ENCODE measurements at regions not wholly inside any gene's neighbourhood (a gene's known extent, or its start where the extent isn't known, plus 50 kb on each side); places are given as distances from the start of the nearest gene placed in this dataset.

GRCh38 chr7:9782275-9782674 is 1191.4 kb upstream of the PHF14 start:
- H3K36me3 Mint-ChIP-seq (ENCODE audit: low read depth), result no peaks in the 10 kb centered on the region
- DNase-seq (no peak), ATAC-seq (no peak)
- intact Hi-C loops (cut with micrococcal nuclease), result no loop called here
- TF ChIP-seq CTCF (IDR thresholded peaks at IDR 0.05), result no peak
- H3K27me3 Mint-ChIP-seq, result no peaks in the 10 kb centered on the region
- ChIA-PET POLR2A (no interaction called here), CTCF (no interaction called here)
- H3K4me1 Mint-ChIP-seq (ENCODE audit: low read depth), result no peaks in the 10 kb centered on the region
- peaks cover 6% of the 10 kb centered on the region for H3K9me3 Mint-ChIP-seq
- no peak overlapping the region for H3K4me3 Mint-ChIP-seq
- H3K27ac Mint-ChIP-seq, result no peak overlapping the region

- CTCF ChIA-PET, result no interaction called here
- Mint-ChIP-seq H3K27me3 (no peaks in the 10 kb centered on the region), H3K9me3 (peaks cover 3% of the 10 kb centered on the region), H3K4me1 (ENCODE audit: low read depth) (no peaks in the 10 kb centered on the region), H3K27ac (no peak overlapping the region), H3K4me3 (no peak overlapping the region), H3K36me3 (ENCODE audit: low read depth) (no peaks in the 10 kb centered on the region)
- DNase-seq (no peak), ATAC-seq (no peak)
- TF ChIP-seq CTCF (IDR thresholded peaks at IDR 0.05), result no peak
- POLR2A ChIA-PET, result no interaction called here
- intact Hi-C loops (cut with micrococcal nuclease), result no loop called here
These were observed 1188.5 kb upstream of the PHF14 start for GRCh38 chr7:9785211-9785610.

GRCh38 chr7:9796241-9796640 is 1177.4 kb upstream of the PHF14 start:
- no peaks in the 10 kb centered on the region for H3K27me3 Mint-ChIP-seq
- POLR2A ChIA-PET, result no interaction called here
- H3K9me3 Mint-ChIP-seq, result peaks cover 11% of the 10 kb centered on the region
- TF ChIP-seq CTCF (IDR thresholded peaks at IDR 0.05), result no peak
- no peak overlapping the region for H3K27ac Mint-ChIP-seq
- H3K36me3 Mint-ChIP-seq (ENCODE audit: low read depth), result no peaks in the 10 kb centered on the region
- CTCF ChIA-PET, result no interaction called here
- DNase-seq (no peak), ATAC-seq (no peak)
- intact Hi-C loops (cut with micrococcal nuclease), result no loop called here
- no peak overlapping the region for H3K4me3 Mint-ChIP-seq
- no peaks in the 10 kb centered on the region for H3K4me1 Mint-ChIP-seq (ENCODE audit: low read depth)

GRCh38 chr7:9822458-9823290 is 1151.0 kb upstream of the PHF14 start:
- peaks cover 13% of the 10 kb centered on the region for H3K9me3 Mint-ChIP-seq
- intact Hi-C loops (cut with micrococcal nuclease), result no loop called here
- H3K36me3 Mint-ChIP-seq (ENCODE audit: low read depth), result no peaks in the 10 kb centered on the region
- no peaks in the 10 kb centered on the region for H3K27me3 Mint-ChIP-seq
- POLR2A ChIA-PET, result no interaction called here
- no peak overlapping the region for H3K4me3 Mint-ChIP-seq
- H3K27ac Mint-ChIP-seq, result no peak overlapping the region
- no peaks in the 10 kb centered on the region for H3K4me1 Mint-ChIP-seq (ENCODE audit: low read depth)
- CTCF ChIA-PET, result no interaction called here
- no peak for TF ChIP-seq CTCF (IDR thresholded peaks at IDR 0.05)
- DNase-seq, result no peak
- no peak for ATAC-seq

GRCh38 chr7:9835199-9835598 is 1138.5 kb upstream of the PHF14 start:
- TF ChIP-seq CTCF (IDR thresholded peaks at IDR 0.05), result no peak
- intact Hi-C loops (cut with micrococcal nuclease), result no loop called here
- no peak for DNase-seq
- no peaks in the 10 kb centered on the region for H3K4me1 Mint-ChIP-seq (ENCODE audit: low read depth)
- H3K36me3 Mint-ChIP-seq (ENCODE audit: low read depth), result no peaks in the 10 kb centered on the region
- H3K9me3 Mint-ChIP-seq, result peaks cover 2% of the 10 kb centered on the region
- no peak overlapping the region for H3K4me3 Mint-ChIP-seq
- POLR2A ChIA-PET, result no interaction called here
- H3K27me3 Mint-ChIP-seq, result no peaks in the 10 kb centered on the region
- H3K27ac Mint-ChIP-seq, result no peak overlapping the region
- CTCF ChIA-PET, result no interaction called here
- no peak for ATAC-seq
